ENCODE measurements at regions not wholly inside any gene's neighbourhood (a gene's known extent, or its start where the extent isn't known, plus 50 kb on each side); places are given as distances from the start of the nearest gene placed in this dataset.
"Not testable (repeated sequence)": the region's sequence is repeated elsewhere in the genome, so short reads cannot be mapped to it uniquely, and the experiment has no call there.

DNA sequence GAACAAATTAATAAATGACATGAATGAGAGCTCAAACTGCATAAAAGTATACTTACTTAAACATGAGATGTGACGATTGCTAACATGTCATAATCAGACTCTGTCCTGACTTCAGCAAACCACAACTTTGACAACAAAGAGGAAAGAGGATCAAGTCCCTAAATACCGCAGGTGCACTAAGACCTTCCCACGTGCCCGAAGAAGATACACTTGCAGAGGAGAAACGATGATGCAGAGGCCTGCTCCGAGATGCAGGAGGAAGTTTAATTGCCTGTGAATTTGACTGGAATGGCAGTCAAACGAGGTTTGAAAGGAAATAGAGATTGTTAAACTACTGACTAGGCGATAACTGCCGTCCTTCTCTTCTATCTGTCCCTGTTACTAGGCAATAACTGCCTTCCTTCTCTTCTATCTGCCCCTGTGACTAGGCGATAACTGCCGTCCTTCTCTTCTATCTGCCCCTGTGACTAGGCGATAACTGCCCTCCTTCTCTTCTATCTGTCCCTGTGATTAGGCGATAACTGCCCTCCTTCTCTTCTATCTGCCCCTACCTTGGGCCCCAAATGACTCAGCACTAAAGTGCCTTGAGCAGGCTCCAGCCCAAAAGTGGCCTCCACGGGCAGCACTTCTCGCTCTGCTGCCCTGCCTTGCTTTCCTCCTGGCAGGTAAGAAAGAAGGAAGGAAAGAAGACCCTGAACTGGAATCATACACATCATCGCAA, 2226.0 kb upstream of the DEFB115 start:
- H4K20me1 ChIP-seq (ENCODE audit: insufficient read depth, low read length); H3K4me3 ChIP-seq (ENCODE audit: insufficient read depth, low read length); H2AFZ ChIP-seq (ENCODE audit: low read length); H3K27me3 ChIP-seq (ENCODE audit: insufficient read depth, low read length); H3K27ac ChIP-seq (ENCODE audit: low read depth, low read length); H3K9me3 ChIP-seq (ENCODE audit: low read depth, low read length); H3K36me3 ChIP-seq (ENCODE audit: insufficient read depth, low read length); H3K79me2 ChIP-seq (ENCODE audit: insufficient read depth, low read length); DNase-seq (ENCODE audit: insufficient read length, low spot score, missing footprints); H3K4me2 ChIP-seq (ENCODE audit: insufficient read depth, low read length); H3K4me1 ChIP-seq (ENCODE audit: insufficient read depth, low read length): not testable (repeated sequence)

GRCh38 chr20:29044239-29044638, 2213.2 kb upstream of the DEFB115 start:
- not testable (repeated sequence) for H3K4me2 ChIP-seq (ENCODE audit: insufficient read depth, low read length); H3K79me2 ChIP-seq (ENCODE audit: insufficient read depth, low read length); H2AFZ ChIP-seq (ENCODE audit: low read length); H3K9me3 ChIP-seq (ENCODE audit: low read depth, low read length); H3K36me3 ChIP-seq (ENCODE audit: insufficient read depth, low read length); H3K4me1 ChIP-seq (ENCODE audit: insufficient read depth, low read length); H3K4me3 ChIP-seq (ENCODE audit: insufficient read depth, low read length); DNase-seq (ENCODE audit: insufficient read length, low spot score, missing footprints); H3K27ac ChIP-seq (ENCODE audit: low read depth, low read length); H3K27me3 ChIP-seq (ENCODE audit: insufficient read depth, low read length); H4K20me1 ChIP-seq (ENCODE audit: insufficient read depth, low read length)

DNA sequence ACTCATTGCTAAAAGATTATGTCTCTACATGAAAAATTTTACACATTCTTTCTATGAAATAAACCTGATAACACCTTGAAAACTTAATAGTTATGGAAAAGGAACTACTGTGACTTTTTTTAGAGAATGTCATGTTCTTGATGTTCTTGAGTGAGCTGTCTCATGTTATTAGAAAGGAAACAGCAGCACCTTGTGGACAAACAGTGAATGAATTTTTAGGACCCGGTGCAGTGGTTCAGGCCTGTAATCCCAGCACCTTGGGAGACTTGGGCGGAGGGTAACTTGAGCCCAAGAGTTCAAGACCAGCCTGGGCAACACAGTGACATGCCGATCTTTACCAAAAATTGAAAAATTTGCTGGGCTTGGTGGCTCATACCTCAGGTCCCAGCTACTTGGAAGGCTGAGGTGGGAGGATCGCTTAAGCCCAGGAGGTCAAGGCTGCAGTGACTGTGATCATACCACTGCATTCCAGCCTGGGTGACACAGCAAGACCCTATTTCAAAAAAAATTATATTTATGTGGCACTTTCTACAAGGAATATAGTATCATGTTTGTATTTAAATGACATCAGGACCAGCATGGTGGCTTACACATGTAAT, 2207.4 kb upstream of the DEFB115 start:
- not testable (repeated sequence) for H3K27ac ChIP-seq (ENCODE audit: low read depth, low read length); H3K4me1 ChIP-seq (ENCODE audit: insufficient read depth, low read length); DNase-seq (ENCODE audit: insufficient read length, low spot score, missing footprints); H3K36me3 ChIP-seq (ENCODE audit: insufficient read depth, low read length); H3K4me2 ChIP-seq (ENCODE audit: insufficient read depth, low read length); H2AFZ ChIP-seq (ENCODE audit: low read length); H3K27me3 ChIP-seq (ENCODE audit: insufficient read depth, low read length); H3K79me2 ChIP-seq (ENCODE audit: insufficient read depth, low read length); H3K9me3 ChIP-seq (ENCODE audit: low read depth, low read length); H3K4me3 ChIP-seq (ENCODE audit: insufficient read depth, low read length); H4K20me1 ChIP-seq (ENCODE audit: insufficient read depth, low read length)
- TF ChIP-seq CTCF (IDR thresholded peaks at IDR 0.05; ENCODE audit: extremely low read depth, low read depth, low read length) = peak; percentile 9

DNA sequence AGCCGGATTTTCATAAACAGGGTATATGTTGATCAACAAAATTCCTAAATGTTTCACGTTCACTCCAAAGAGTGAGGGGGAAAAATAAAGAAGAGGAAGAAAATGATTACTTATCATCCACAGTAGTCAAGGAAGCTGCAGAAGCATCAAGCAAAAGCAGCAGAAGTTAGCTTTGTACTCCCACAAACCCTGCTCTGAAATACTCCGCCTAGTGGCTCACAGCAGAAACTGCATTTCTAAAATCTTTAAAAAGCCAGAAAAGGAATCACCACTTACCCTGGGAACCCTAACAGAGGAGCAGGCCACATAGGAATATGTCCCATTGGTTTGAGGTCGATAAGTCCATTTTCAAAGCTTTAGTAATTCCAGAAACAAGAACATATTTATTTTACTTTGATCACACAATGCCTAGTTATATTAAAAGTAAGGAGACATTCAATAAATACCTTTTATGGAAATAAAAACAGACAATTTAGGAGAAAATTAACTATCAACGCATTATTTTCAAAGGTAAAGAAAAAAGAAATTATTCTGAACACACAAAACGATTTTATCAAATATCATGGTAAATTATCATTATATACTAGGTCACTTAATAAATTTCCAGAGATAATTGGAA, 2199.5 kb upstream of the DEFB115 start:
- not testable (repeated sequence) for H3K4me2 ChIP-seq (ENCODE audit: insufficient read depth, low read length); H2AFZ ChIP-seq (ENCODE audit: low read length); H3K4me1 ChIP-seq (ENCODE audit: insufficient read depth, low read length); H3K36me3 ChIP-seq (ENCODE audit: insufficient read depth, low read length); H3K4me3 ChIP-seq (ENCODE audit: insufficient read depth, low read length); H3K79me2 ChIP-seq (ENCODE audit: insufficient read depth, low read length); H4K20me1 ChIP-seq (ENCODE audit: insufficient read depth, low read length); H3K27me3 ChIP-seq (ENCODE audit: insufficient read depth, low read length); H3K9me3 ChIP-seq (ENCODE audit: low read depth, low read length); H3K27ac ChIP-seq (ENCODE audit: low read depth, low read length); DNase-seq (ENCODE audit: insufficient read length, low spot score, missing footprints)

DNA sequence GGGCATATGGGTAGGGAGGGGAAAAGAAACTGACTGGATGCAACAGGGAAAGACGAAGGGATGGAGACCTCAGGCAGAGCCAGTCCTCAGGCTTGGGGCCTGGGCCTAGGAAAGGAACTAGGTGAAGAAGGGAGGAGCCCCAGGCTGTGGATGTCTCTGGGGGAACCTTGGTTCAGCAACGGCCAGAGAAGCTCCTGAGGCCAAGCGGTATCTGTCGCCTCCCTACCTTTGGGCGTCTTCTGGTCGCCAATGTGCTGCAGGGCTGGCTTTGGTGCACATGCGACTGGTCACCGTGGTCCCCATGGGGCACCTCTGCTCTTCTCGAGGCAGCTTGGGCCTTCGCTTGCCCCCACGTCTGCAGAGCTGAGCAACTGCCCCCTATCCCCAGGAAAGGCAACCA, 2195.0 kb upstream of the DEFB115 start:
- not testable (repeated sequence) for H3K27ac ChIP-seq (ENCODE audit: low read depth, low read length); H3K4me1 ChIP-seq (ENCODE audit: insufficient read depth, low read length); DNase-seq (ENCODE audit: insufficient read length, low spot score, missing footprints); H4K20me1 ChIP-seq (ENCODE audit: insufficient read depth, low read length); H3K27me3 ChIP-seq (ENCODE audit: insufficient read depth, low read length); H3K4me3 ChIP-seq (ENCODE audit: insufficient read depth, low read length); H3K36me3 ChIP-seq (ENCODE audit: insufficient read depth, low read length); H2AFZ ChIP-seq (ENCODE audit: low read length); H3K9me3 ChIP-seq (ENCODE audit: low read depth, low read length); H3K79me2 ChIP-seq (ENCODE audit: insufficient read depth, low read length); H3K4me2 ChIP-seq (ENCODE audit: insufficient read depth, low read length)

- not testable (repeated sequence) for H3K9me3 ChIP-seq (ENCODE audit: low read depth, low read length); H3K79me2 ChIP-seq (ENCODE audit: insufficient read depth, low read length); H3K4me2 ChIP-seq (ENCODE audit: insufficient read depth, low read length); H3K27ac ChIP-seq (ENCODE audit: low read depth, low read length); H2AFZ ChIP-seq (ENCODE audit: low read length); H4K20me1 ChIP-seq (ENCODE audit: insufficient read depth, low read length); H3K4me1 ChIP-seq (ENCODE audit: insufficient read depth, low read length); H3K36me3 ChIP-seq (ENCODE audit: insufficient read depth, low read length); H3K27me3 ChIP-seq (ENCODE audit: insufficient read depth, low read length); DNase-seq (ENCODE audit: insufficient read length, low spot score, missing footprints); H3K4me3 ChIP-seq (ENCODE audit: insufficient read depth, low read length)
Measured at GRCh38 chr20:29066341-29066740, 2191.1 kb upstream of the DEFB115 start.

DNA sequence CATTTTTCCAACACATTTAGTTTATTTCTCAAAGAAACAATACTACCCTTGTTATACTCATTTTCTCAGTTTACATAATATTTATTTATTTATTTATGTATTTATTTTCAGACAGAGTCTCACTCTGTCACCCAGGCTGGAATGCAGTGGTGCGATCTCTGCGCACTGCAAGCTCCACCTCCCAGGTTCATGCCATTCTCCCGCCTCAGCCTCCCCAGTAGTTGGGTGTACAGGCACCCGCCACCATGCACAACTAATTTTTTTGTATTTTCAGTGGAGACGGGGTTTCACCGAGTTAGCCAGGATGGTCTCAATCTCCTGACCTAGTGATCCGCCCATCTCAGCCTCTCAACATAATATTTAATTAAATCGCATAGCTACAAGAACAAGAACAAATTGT, 2183.8 kb upstream of the DEFB115 start:
- H2AFZ ChIP-seq (ENCODE audit: low read length); H3K4me1 ChIP-seq (ENCODE audit: insufficient read depth, low read length); H4K20me1 ChIP-seq (ENCODE audit: insufficient read depth, low read length); H3K79me2 ChIP-seq (ENCODE audit: insufficient read depth, low read length); H3K9me3 ChIP-seq (ENCODE audit: low read depth, low read length); H3K36me3 ChIP-seq (ENCODE audit: insufficient read depth, low read length); H3K4me3 ChIP-seq (ENCODE audit: insufficient read depth, low read length); H3K27me3 ChIP-seq (ENCODE audit: insufficient read depth, low read length); DNase-seq (ENCODE audit: insufficient read length, low spot score, missing footprints); H3K4me2 ChIP-seq (ENCODE audit: insufficient read depth, low read length); H3K27ac ChIP-seq (ENCODE audit: low read depth, low read length): not testable (repeated sequence)

Data from osteoblast (primary cell).